Loucy (cell line): ENCODE measurements at regions not wholly inside any gene's neighbourhood (a gene's known extent, or its start where the extent isn't known, plus 50 kb on each side); places are given as distances from the start of the nearest gene placed in this dataset.

ENCODE experiments used
- CTCF ChIP-seq: fragments of 200-600 bp; sonication (generic); conservative IDR thresholded peaks from 2 replicates; pipeline ENCODE4 v1.5.1; 2014; ENCODE audit warnings: mild to moderate bottlenecking, antibody characterized with exemption, low read length
- EZH2phosphoT487 ChIP-seq: fragments of 200-600 bp; IDR thresholded peaks from 2 replicates; pipeline ENCODE4 v1.6.1; 2018; ENCODE audit warnings: antibody characterized with exemption, mild to moderate bottlenecking, moderate library complexity, borderline replicate concordance

GRCh38 chr16:86727131-86727530 lies 148.8 kb downstream of the FOXL1 start:
- TF ChIP-seq CTCF: no peak
- no peak for TF ChIP-seq EZH2phosphoT487
